B cell (primary cell): ENCODE measurements at regions not wholly inside any gene's neighbourhood (a gene's known extent, or its start where the extent isn't known, plus 50 kb on each side); places are given as distances from the start of the nearest gene placed in this dataset.

Experiments
- ATAC-seq: fragments of 200-7000 bp; cut with Tn5 transposase; one replicate; pipeline ENCODE4 v1.10.0; 2021; ENCODE audit warnings: low read depth, mild to moderate bottlenecking, moderate number of reproducible peaks, moderate library complexity
- CTCF ChIA-PET: fragments of 350-600 bp; sonication (Branson Sonifier 250); formaldehyde crosslinking; loops from one replicate; lab custom pipeline; 2021; ENCODE audit warnings: antibody characterized with exemption, inconsistent platforms; lab: Charles Lee
- POLR2A ChIA-PET: fragments of 350-600 bp; sonication (Branson Sonifier 250); formaldehyde crosslinking; loops from one replicate; lab custom pipeline; 2021; ENCODE audit warnings: antibody characterized with exemption; lab: Charles Lee
- DNase-seq: peaks from one replicate; pipeline ENCODE4 v3.0.0; 2013
- H2AFZ ChIP-seq: 2 replicates; pipeline ENCODE4 v1.6.1; 2012; ENCODE audit warnings: mild to moderate bottlenecking, low read depth, low read length; ENCODE audit not compliant: insufficient read depth, poor library complexity, severe bottlenecking
- H3K27ac ChIP-seq, 2 donors: 1 replicate in 1 of 2; 2 replicates in 1 of 2; pipeline ENCODE4 v1.5.1; 2012 to 2013; ENCODE audit warnings: low read length in 2 of 2, mild to moderate bottlenecking in 2 of 2, moderate library complexity in 1 of 2
- H3K27me3 ChIP-seq, 4 experiments: fragments of 200-600 bp in 1 of 4; sonication (generic) in 1 of 4; replicated peaks in 1 of 4; 1 replicate in 2 of 4; 2 replicates in 2 of 4; pipeline versions ENCODE4 v1.6.1 to v1.7.0; 2013 to 2016; ENCODE audit warnings: low read length in 3 of 4, mild to moderate bottlenecking in 2 of 4, mixed read lengths in 1 of 4, moderate library complexity in 1 of 4; ENCODE audit not compliant: insufficient read depth in 4 of 4, control insufficient read depth in 3 of 4; ENCODE audit errors: control extremely low read depth in 1 of 4
- H3K36me3 ChIP-seq, 2 experiments: replicated peaks in 1 of 2; 1 replicate in 1 of 2; 2 replicates in 1 of 2; pipeline versions ENCODE4 v1.6.1 to v1.7.1; 2013; ENCODE audit warnings: low read length in 1 of 2; ENCODE audit not compliant: insufficient read depth in 2 of 2, control insufficient read depth in 1 of 2; ENCODE audit errors: control extremely low read depth in 1 of 2, extremely low read depth in 1 of 2
- H3K4me1 ChIP-seq, 2 donors: fragments of 200-600 bp in 1 of 2; sonication (generic) in 1 of 2; 1 replicate in 1 of 2; 2 replicates in 1 of 2; pipeline versions ENCODE4 v1.5.1 to v1.6.1; 2013 to 2017; ENCODE audit warnings: low read length in 2 of 2; ENCODE audit not compliant: control insufficient read depth in 2 of 2, insufficient read depth in 2 of 2
- H3K4me2 ChIP-seq: replicated peaks from 2 replicates; pipeline ENCODE3; 2012; ENCODE audit warnings: mild to moderate bottlenecking, low read depth, low read length; ENCODE audit not compliant: poor library complexity, severe bottlenecking
- H3K4me3 ChIP-seq, 5 experiments: fragments of 200-600 bp in 1 of 5; sonication (generic) in 1 of 5; 1 replicate in 3 of 5; 2 replicates in 2 of 5; pipeline versions ENCODE4 v1.5.1 to v1.7.0; 2011 to 2016; ENCODE audit warnings: low read length in 4 of 5, mild to moderate bottlenecking in 4 of 5, low read depth in 2 of 5, control low read depth in 1 of 5, moderate library complexity in 1 of 5; ENCODE audit not compliant: insufficient read depth in 1 of 5; ENCODE audit errors: control extremely low read depth in 1 of 5, extremely low read depth in 1 of 5
- H3K79me2 ChIP-seq: fragments of 200-600 bp; sonication (generic); one replicate; pipeline ENCODE4 v1.6.0; 2016; ENCODE audit warnings: low read length; ENCODE audit not compliant: control insufficient read depth, insufficient read depth
- H3K9ac ChIP-seq: fragments of 200-600 bp; sonication (generic); 2 replicates; pipeline ENCODE4 v1.6.1; 2017; ENCODE audit warnings: mild to moderate bottlenecking, low read length, moderate library complexity
- H3K9me3 ChIP-seq, 3 donors: one replicate each; pipeline versions ENCODE4 v1.6.1 to v1.7.1; 2013; ENCODE audit warnings: low read length in 2 of 3; ENCODE audit not compliant: control insufficient read depth in 2 of 3, insufficient read depth in 1 of 3; ENCODE audit errors: control extremely low read depth in 1 of 3
- H4K20me1 ChIP-seq: 2 replicates; pipeline ENCODE4 v1.6.0; 2012; ENCODE audit warnings: mild to moderate bottlenecking, low read length; ENCODE audit not compliant: insufficient read depth, control insufficient read depth, poor library complexity, severe bottlenecking
- H3K27ac Mint-ChIP-seq: one replicate; pipeline ENCODE4 v1.8.0; 2021; ENCODE audit warnings: mixed read lengths
- H3K27me3 Mint-ChIP-seq: one replicate; pipeline ENCODE4 v1.8.0; 2021; ENCODE audit warnings: mixed read lengths
- H3K4me1 Mint-ChIP-seq: one replicate; pipeline ENCODE4 v1.8.0; 2021; ENCODE audit warnings: mixed read lengths
- H3K4me3 Mint-ChIP-seq: one replicate; pipeline ENCODE4 v1.8.0; 2021; ENCODE audit warnings: mixed read lengths
- H3K9me3 Mint-ChIP-seq: one replicate; pipeline ENCODE4 v1.8.0; 2022; ENCODE audit warnings: mixed read lengths; ENCODE audit not compliant: insufficient read depth
- CTCF ChIP-seq: fragments of 200-600 bp; IDR thresholded peaks from one replicate; pipeline ENCODE4 v1.8.0; 2022; ENCODE audit warnings: antibody characterized with exemption, mild to moderate bottlenecking
- EZH2 ChIP-seq: IDR thresholded peaks from 2 replicates; pipeline ENCODE4 v1.6.1; 2012; ENCODE audit warnings: borderline replicate concordance, low read depth, mild to moderate bottlenecking, moderate library complexity, low read length; ENCODE audit not compliant: insufficient read depth, poor library complexity, severe bottlenecking
- WGBS: methylation state at CpG from one replicate; pipeline ENCODE4 v1.1.5; 2013; ENCODE audit warnings: missing lambda C conversion rate; ENCODE audit not compliant: insufficient coverage; 5-methylcytosine and 5-hydroxymethylcytosine counted together
- intact Hi-C: fragments of 100-400 bp; cut with micrococcal nuclease; formaldehyde crosslinking; loops from one replicate; pipeline ENCODE4 v1.10.0; 2022

GRCh38 chr3:72195895-72196294 is 410.9 kb upstream of the PROK2 start:
- ATAC-seq (no peak), DNase-seq (no peak)
- H3K4me2 ChIP-seq = no peak overlapping the region
- H3K36me3 ChIP-seq = no peaks in the 10 kb centered on the region
- peaks cover 6% of the 10 kb centered on the region for H3K27me3 Mint-ChIP-seq
- H3K4me1 ChIP-seq = no peaks in the 10 kb centered on the region
- no peak overlapping the region for H3K27ac Mint-ChIP-seq
- H3K9me3 Mint-ChIP-seq = peaks cover 9% of the 10 kb centered on the region
- ChIA-PET CTCF (no interaction called here), POLR2A (no interaction called here)
- no peak overlapping the region for H3K9ac ChIP-seq
- H3K27me3 ChIP-seq = peaks cover 0 to 8% (median 2%) of the 10 kb centered on the region in 4 experiments
- no peak overlapping the region for H3K4me3 Mint-ChIP-seq
- H3K4me3 ChIP-seq = no peak overlapping the region
- no peak overlapping the region for H2AFZ ChIP-seq
- no peaks in the 10 kb centered on the region for H3K79me2 ChIP-seq
- WGBS = 100% methylated on average over 3 of the region's 3 CpGs
- intact Hi-C loops = no loop called here
- peaks cover 4 to 7% (median 7%) of the 10 kb centered on the region in 3 donors for H3K9me3 ChIP-seq
- no peaks in the 10 kb centered on the region for H3K4me1 Mint-ChIP-seq
- no peaks in the 10 kb centered on the region for H4K20me1 ChIP-seq
- no peak overlapping the region for H3K27ac ChIP-seq
- TF ChIP-seq CTCF = no peak
- TF ChIP-seq EZH2 = no peak

GRCh38 chr3:72194458-72194857 is 409.5 kb upstream of the PROK2 start:
- Histone ChIP-seq H3K9ac (no peak overlapping the region), H3K36me3 (no peaks in the 10 kb centered on the region), H3K4me2 (no peak overlapping the region), H3K4me1 (no peaks in the 10 kb centered on the region), H3K79me2 (no peaks in the 10 kb centered on the region), H3K27ac (no peak overlapping the region), H2AFZ (no peak overlapping the region), H4K20me1 (no peaks in the 10 kb centered on the region), H3K4me3 (no peak overlapping the region), H3K9me3 (peaks cover 0 to 3% (median 0%) of the 10 kb centered on the region in 3 donors), H3K27me3 (peaks cover 0 to under 1% (median 0%) of the 10 kb centered on the region in 4 experiments)
- Mint-ChIP-seq H3K9me3 (peaks cover 5% of the 10 kb centered on the region), H3K4me1 (no peaks in the 10 kb centered on the region), H3K27ac (no peak overlapping the region), H3K27me3 (no peaks in the 10 kb centered on the region), H3K4me3 (no peak overlapping the region)
- ChIA-PET CTCF (no interaction called here), POLR2A (no interaction called here)
- ATAC-seq (no peak), DNase-seq (no peak)
- no peak for TF ChIP-seq CTCF
- TF ChIP-seq EZH2 = no peak
- intact Hi-C loops = no loop called here
- 90% methylated on average over 2 of the region's 6 CpGs for WGBS
